ENCODE measurements at regions not wholly inside any gene's neighbourhood (a gene's known extent, or its start where the extent isn't known, plus 50 kb on each side); places are given as distances from the start of the nearest gene placed in this dataset.
"Not testable (repeated sequence)": the region's sequence is repeated elsewhere in the genome, so short reads cannot be mapped to it uniquely, and the experiment has no call there.

- H3K4me3 ChIP-seq (ENCODE audit: low read length), result no peak overlapping the region
- H3K4me1 ChIP-seq (ENCODE audit: insufficient read depth, low read length), result no peaks in the 10 kb centered on the region
- H3K36me3 ChIP-seq (ENCODE audit: insufficient read depth, low read length), result no peaks in the 10 kb centered on the region
- H2AFZ ChIP-seq (ENCODE audit: low read depth, low read length), result no peak overlapping the region
- no peaks in the 10 kb centered on the region for H3K9me3 ChIP-seq (ENCODE audit: low read length)
- no peaks in the 10 kb centered on the region for H3K27me3 ChIP-seq (ENCODE audit: insufficient read depth, low read length)
Measured at GRCh38 chr6:1227935-1228753, 83.8 kb upstream of the FOXQ1 start.

- no peaks in the 10 kb centered on the region for H3K36me3 ChIP-seq (ENCODE audit: insufficient read depth, low read length)
- no peaks in the 10 kb centered on the region for H3K27me3 ChIP-seq (ENCODE audit: insufficient read depth, low read length)
- H3K4me3 ChIP-seq (ENCODE audit: low read length), result no peak overlapping the region
- no peaks in the 10 kb centered on the region for H3K4me1 ChIP-seq (ENCODE audit: insufficient read depth, low read length)
- H2AFZ ChIP-seq (ENCODE audit: low read depth, low read length), result no peak overlapping the region
- no peaks in the 10 kb centered on the region for H3K9me3 ChIP-seq (ENCODE audit: low read length)
Measured at GRCh38 chr6:1227600-1227934, 84.3 kb upstream of the FOXQ1 start.

- no peak overlapping the region for H3K4me3 ChIP-seq (ENCODE audit: low read length)
- no peaks in the 10 kb centered on the region for H3K4me1 ChIP-seq (ENCODE audit: insufficient read depth, low read length)
- no peaks in the 10 kb centered on the region for H3K27me3 ChIP-seq (ENCODE audit: insufficient read depth, low read length)
- H2AFZ ChIP-seq (ENCODE audit: low read depth, low read length), result no peak overlapping the region
- H3K9me3 ChIP-seq (ENCODE audit: low read length), result no peaks in the 10 kb centered on the region
- no peaks in the 10 kb centered on the region for H3K36me3 ChIP-seq (ENCODE audit: insufficient read depth, low read length)
Measured at GRCh38 chr6:1226277-1227099, 85.4 kb upstream of the FOXQ1 start.

GRCh38 chr6:1224514-1224913 lies 87.4 kb upstream of the FOXQ1 start:
- H3K27me3 ChIP-seq (ENCODE audit: insufficient read depth, low read length), result no peaks in the 10 kb centered on the region
- no peak overlapping the region for H2AFZ ChIP-seq (ENCODE audit: low read depth, low read length)
- no peak overlapping the region for H3K4me3 ChIP-seq (ENCODE audit: low read length)
- no peaks in the 10 kb centered on the region for H3K4me1 ChIP-seq (ENCODE audit: insufficient read depth, low read length)
- H3K9me3 ChIP-seq (ENCODE audit: low read length), result no peaks in the 10 kb centered on the region
- no peaks in the 10 kb centered on the region for H3K36me3 ChIP-seq (ENCODE audit: insufficient read depth, low read length)

- Histone ChIP-seq H2AFZ (ENCODE audit: low read depth, low read length) (no peak overlapping the region), H3K36me3 (ENCODE audit: insufficient read depth, low read length) (no peaks in the 10 kb centered on the region), H3K27me3 (ENCODE audit: insufficient read depth, low read length) (no peaks in the 10 kb centered on the region), H3K4me1 (ENCODE audit: insufficient read depth, low read length) (no peaks in the 10 kb centered on the region), H3K9me3 (ENCODE audit: low read length) (no peaks in the 10 kb centered on the region), H3K4me3 (ENCODE audit: low read length) (no peak overlapping the region)
Measured at GRCh38 chr6:1222728-1223595, 88.9 kb upstream of the FOXQ1 start.

- Histone ChIP-seq H3K36me3 (ENCODE audit: insufficient read depth, low read length) (no peaks in the 10 kb centered on the region), H3K4me1 (ENCODE audit: insufficient read depth, low read length) (no peaks in the 10 kb centered on the region), H3K27me3 (ENCODE audit: insufficient read depth, low read length) (no peaks in the 10 kb centered on the region), H3K9me3 (ENCODE audit: low read length) (no peaks in the 10 kb centered on the region), H2AFZ (ENCODE audit: low read depth, low read length) (no peak overlapping the region), H3K4me3 (ENCODE audit: low read length) (no peak overlapping the region)
Measured at GRCh38 chr6:1217396-1217795, 94.5 kb upstream of the FOXQ1 start.

- no peaks in the 10 kb centered on the region for H3K36me3 ChIP-seq (ENCODE audit: insufficient read depth, low read length)
- no peaks in the 10 kb centered on the region for H3K4me1 ChIP-seq (ENCODE audit: insufficient read depth, low read length)
- H3K27me3 ChIP-seq (ENCODE audit: insufficient read depth, low read length), result no peaks in the 10 kb centered on the region
- H2AFZ ChIP-seq (ENCODE audit: low read depth, low read length), result no peak overlapping the region
- no peak overlapping the region for H3K4me3 ChIP-seq (ENCODE audit: low read length)
- H3K9me3 ChIP-seq (ENCODE audit: low read length), result no peaks in the 10 kb centered on the region
Measured at GRCh38 chr6:1216488-1216974, 95.4 kb upstream of the FOXQ1 start.

- Histone ChIP-seq H3K4me3 (ENCODE audit: low read length) (no peak overlapping the region), H3K27me3 (ENCODE audit: insufficient read depth, low read length) (no peaks in the 10 kb centered on the region), H3K4me1 (ENCODE audit: insufficient read depth, low read length) (no peaks in the 10 kb centered on the region), H3K36me3 (ENCODE audit: insufficient read depth, low read length) (no peaks in the 10 kb centered on the region), H2AFZ (ENCODE audit: low read depth, low read length) (no peak overlapping the region), H3K9me3 (ENCODE audit: low read length) (no peaks in the 10 kb centered on the region)
Measured at GRCh38 chr6:1215884-1216487, 95.9 kb upstream of the FOXQ1 start.

GRCh38 chr6:1215023-1215422 lies 96.9 kb upstream of the FOXQ1 start:
- Histone ChIP-seq H3K4me3 (ENCODE audit: low read length) (no peak overlapping the region), H2AFZ (ENCODE audit: low read depth, low read length) (no peak overlapping the region), H3K27me3 (ENCODE audit: insufficient read depth, low read length) (no peaks in the 10 kb centered on the region), H3K4me1 (ENCODE audit: insufficient read depth, low read length) (no peaks in the 10 kb centered on the region), H3K9me3 (ENCODE audit: low read length) (no peaks in the 10 kb centered on the region), H3K36me3 (ENCODE audit: insufficient read depth, low read length) (no peaks in the 10 kb centered on the region)

GRCh38 chr6:1212919-1213318 lies 99.0 kb upstream of the FOXQ1 start:
- Histone ChIP-seq H2AFZ (ENCODE audit: low read depth, low read length) (no peak overlapping the region), H3K4me3 (ENCODE audit: low read length) (no peak overlapping the region), H3K9me3 (ENCODE audit: low read length) (no peaks in the 10 kb centered on the region), H3K36me3 (ENCODE audit: insufficient read depth, low read length) (no peaks in the 10 kb centered on the region), H3K27me3 (ENCODE audit: insufficient read depth, low read length) (no peaks in the 10 kb centered on the region), H3K4me1 (ENCODE audit: insufficient read depth, low read length) (no peaks in the 10 kb centered on the region)

- not testable (repeated sequence) for H2AFZ ChIP-seq (ENCODE audit: low read depth, low read length); H3K9me3 ChIP-seq (ENCODE audit: low read length); H3K4me1 ChIP-seq (ENCODE audit: insufficient read depth, low read length); H3K36me3 ChIP-seq (ENCODE audit: insufficient read depth, low read length); H3K4me3 ChIP-seq (ENCODE audit: low read length); H3K27me3 ChIP-seq (ENCODE audit: insufficient read depth, low read length)
Measured at GRCh38 chr6:1212138-1212537, 99.8 kb upstream of the FOXQ1 start.

- H3K9me3 ChIP-seq (ENCODE audit: low read length); H3K36me3 ChIP-seq (ENCODE audit: insufficient read depth, low read length); H3K4me3 ChIP-seq (ENCODE audit: low read length); H2AFZ ChIP-seq (ENCODE audit: low read depth, low read length); H3K4me1 ChIP-seq (ENCODE audit: insufficient read depth, low read length); H3K27me3 ChIP-seq (ENCODE audit: insufficient read depth, low read length): not testable (repeated sequence)
Measured at GRCh38 chr6:1210631-1211030, 101.3 kb upstream of the FOXQ1 start.

All from neuron (in vitro differentiated cells).